GM12878 (cell line): ENCODE measurements at regions not wholly inside any gene's neighbourhood (a gene's known extent, or its start where the extent isn't known, plus 50 kb on each side); places are given as distances from the start of the nearest gene placed in this dataset.

Experiments used
- ATAC-seq: fragments of 200-7000 bp; cut with Tn5 transposase; 3 replicates; pipeline ENCODE4 v1.9.1; 2020; ENCODE audit warnings: mild to moderate bottlenecking, moderate library complexity
- BruUV-seq: library from RNA; stranded (reverse); fragments of 400-500 nt; replicated peaks from 2 replicates; lab custom pipeline; 2021; lab: Mats Ljungman, UMichigan
- CTCF ChIA-PET: fragments of 300-600 bp; sonication (Branson Sonifier 250); formaldehyde crosslinking; extraction: SDS; loops from one replicate; lab custom pipeline; 2021; ENCODE audit warnings: inconsistent platforms; lab: Yijun Ruan, JAX
- POLR2A ChIA-PET: fragments of 350-600 bp; formaldehyde crosslinking; extraction: SDS; loops from one replicate; lab custom pipeline; 2021; ENCODE audit warnings: inconsistent platforms; lab: Charles Lee
- RAD21 ChIA-PET: fragments of 300-600 bp; sonication (Branson Sonifier 250); formaldehyde crosslinking; loops from one replicate; lab custom pipeline; 2023; ENCODE audit warnings: antibody characterized with exemption; ENCODE audit not compliant: unreplicated experiment; lab: Charles Lee
- SMC1A ChIA-PET: fragments of 300-600 bp; sonication (Branson Sonifier 250); formaldehyde crosslinking; loops from one replicate; lab custom pipeline; 2023; ENCODE audit not compliant: unreplicated experiment, uncharacterized antibody; lab: Charles Lee
- DNase-seq: peaks from one replicate; pipeline ENCODE4 v3.0.0-alpha.2; 2011; ENCODE audit warnings: low read depth, low spot score
- FAIRE-seq: peaks from 3 replicates; lab custom pipeline; 2011; peaks lifted over from hg19 to GRCh38; lab: Jason Lieb, UNC
- H2AFZ ChIP-seq: 2 replicates; pipeline ENCODE4 v1.6.0; 2011; ENCODE audit warnings: low read depth, low read length, control low read depth; ENCODE audit not compliant: control insufficient read depth
- H3K27ac ChIP-seq: 2 replicates; pipeline ENCODE4 v1.5.1; 2011; ENCODE audit warnings: control low read depth; ENCODE audit not compliant: control insufficient read depth, insufficient read depth
- H3K27me3 ChIP-seq, 2 experiments: replicated peaks in 1 of 2; 2 replicates each; pipeline versions ENCODE4 v1.6.0 to v1.6.1; 2011; ENCODE audit warnings: low read length in 1 of 2; ENCODE audit not compliant: control insufficient read depth in 2 of 2, insufficient read depth in 2 of 2
- H3K36me3 ChIP-seq, 2 experiments: 2 replicates each; pipeline ENCODE4 v1.5.1; 2011; ENCODE audit warnings: low read length in 1 of 2; ENCODE audit not compliant: control insufficient read depth in 2 of 2, insufficient read depth in 2 of 2
- H3K4me1 ChIP-seq: 2 replicates; pipeline ENCODE4 v1.6.1; 2011; ENCODE audit warnings: mild to moderate bottlenecking, low read length, moderate library complexity, mixed read lengths; ENCODE audit not compliant: control insufficient read depth, insufficient read depth
- H3K4me2 ChIP-seq: 2 replicates; pipeline ENCODE4 v1.6.0; 2011; ENCODE audit warnings: control low read depth; ENCODE audit not compliant: control insufficient read depth, insufficient read depth
- H3K4me3 ChIP-seq: fragments of 200-600 bp; sonication (generic); 2 replicates; pipeline ENCODE4 v1.5.1; 2016
- H3K79me2 ChIP-seq: 2 replicates; pipeline ENCODE4 v1.6.0; 2011; ENCODE audit warnings: low read length; ENCODE audit not compliant: control insufficient read depth, insufficient read depth
- H3K9ac ChIP-seq: 2 replicates; pipeline ENCODE4 v1.8.0; 2011; ENCODE audit warnings: low read length, control low read depth, mixed read lengths; ENCODE audit not compliant: control insufficient read depth, insufficient read depth
- H3K9me3 ChIP-seq: replicated peaks from 3 replicates; pipeline ENCODE4 v1.5.1; 2011; ENCODE audit warnings: mild to moderate bottlenecking, low read length; ENCODE audit not compliant: control insufficient read depth, insufficient read depth
- H4K20me1 ChIP-seq: 2 replicates; pipeline ENCODE4 v1.6.0; 2011; ENCODE audit not compliant: control insufficient read depth, insufficient read depth
- BCL11A ChIP-seq: IDR thresholded peaks from 2 replicates; pipeline ENCODE4 v1.6.1; 2011; ENCODE audit warnings: low read depth, low read length
- EZH2 ChIP-seq: IDR thresholded peaks from 2 replicates; pipeline ENCODE4 v1.6.1; 2012; ENCODE audit warnings: low read depth, mild to moderate bottlenecking, control low read depth, inconsistent platforms, low read length, borderline replicate concordance; ENCODE audit not compliant: control insufficient read depth
- MEF2A ChIP-seq: IDR thresholded peaks from 2 replicates; pipeline ENCODE4 v1.6.1; 2011; ENCODE audit warnings: low read depth, mild to moderate bottlenecking, low read length, moderate library complexity; ENCODE audit not compliant: insufficient read depth
- POLR2AphosphoS2 ChIP-seq: IDR thresholded peaks from 2 replicates; pipeline ENCODE4 v1.6.1; 2011; ENCODE audit warnings: low read depth, mild to moderate bottlenecking, low read length, improper control_type of control experiment, moderate library complexity
- RBBP5 ChIP-seq: fragments of 200-600 bp; sonication (generic); conservative IDR thresholded peaks from 2 replicates; pipeline ENCODE4 v1.6.1; 2016
- RFX5 ChIP-seq: IDR thresholded peaks from 2 replicates; pipeline ENCODE4 v1.6.1; 2011; ENCODE audit warnings: low read depth, low read length, improper control_type of control experiment
- SREBF2 ChIP-seq: IDR thresholded peaks from 2 replicates; pipeline ENCODE4 v1.6.1; 2012; ENCODE audit warnings: mild to moderate bottlenecking, low read length
- TCF12 ChIP-seq: IDR thresholded peaks from 2 replicates; pipeline ENCODE4 v1.6.1; 2011; ENCODE audit warnings: low read depth, mild to moderate bottlenecking, low read length
- ZZZ3 ChIP-seq: IDR thresholded peaks from 2 replicates; pipeline ENCODE4 v1.6.1; 2011; ENCODE audit warnings: low read depth; ENCODE audit not compliant: control insufficient read depth, insufficient read length
- in situ Hi-C: fragments of 300-500 bp; cut with MboI; formaldehyde crosslinking; loops from 9 replicates; pipeline ENCODE4 v1.14.3; 2018; ENCODE audit warnings: mixed read lengths
- intact Hi-C: fragments of 100-400 bp; cut with micrococcal nuclease; formaldehyde crosslinking; loops from one replicate; pipeline ENCODE4 v1.14.2; 2022; ENCODE audit not compliant: unreplicated experiment
- TF ChIP-seq, protein P1 (sequence below): IDR thresholded peaks from 2 replicates; pipeline ENCODE4 v1.6.1; 2011; ENCODE audit warnings: low read depth, mild to moderate bottlenecking, low read length, moderate library complexity, borderline replicate concordance; ENCODE audit errors: extremely low read depth
- TF ChIP-seq, protein P2 (sequence below): fragments of 450-650 bp; IDR thresholded peaks from 2 replicates; pipeline ENCODE4 v1.6.1; 2014; ENCODE audit warnings: mild to moderate bottlenecking
- TF ChIP-seq, protein P3 (sequence below): fragments of 450-650 bp; IDR thresholded peaks from 2 replicates; pipeline ENCODE4 v1.6.1; 2017; ENCODE audit warnings: antibody characterized with exemption, mild to moderate bottlenecking, moderate library complexity

DNA sequence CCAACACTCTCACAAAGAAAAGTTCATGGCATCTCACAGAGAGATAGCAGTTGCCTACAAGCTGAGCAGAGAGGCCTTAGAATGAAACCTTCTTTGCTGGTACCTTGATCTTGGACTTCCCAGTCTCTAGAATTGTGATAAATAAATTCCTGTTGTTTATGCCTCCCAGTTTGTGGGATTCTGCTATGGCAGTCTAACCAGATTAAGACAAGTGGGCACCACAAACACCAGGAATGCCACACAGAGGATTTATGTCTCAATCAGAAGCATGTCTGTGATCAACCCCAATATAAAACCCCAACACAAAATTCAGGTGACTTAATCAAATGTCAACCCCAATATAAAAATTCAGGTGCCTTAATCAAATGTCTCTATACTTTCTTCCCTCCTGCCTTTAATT is 581.3 kb downstream of the XPNPEP1 start:
- ATAC-seq (no peak), DNase-seq (no peak), FAIRE-seq (no peak)
- intact Hi-C loops, result no loop called here
- Histone ChIP-seq H3K36me3 (no peaks in the 10 kb centered on the region), H3K9me3 (no peaks in the 10 kb centered on the region), H3K27ac (no peak overlapping the region), H3K27me3 (no peaks in the 10 kb centered on the region)
- ChIA-PET CTCF (no interaction called here), POLR2A (no interaction called here), RAD21 (no interaction called here)
- BruUV-seq, result no TSS peak
- TF ChIP-seq, protein P1, sequence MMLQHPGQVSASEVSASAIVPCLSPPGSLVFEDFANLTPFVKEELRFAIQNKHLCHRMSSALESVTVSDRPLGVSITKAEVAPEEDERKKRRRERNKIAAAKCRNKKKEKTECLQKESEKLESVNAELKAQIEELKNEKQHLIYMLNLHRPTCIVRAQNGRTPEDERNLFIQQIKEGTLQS, result no peak
- TF ChIP-seq MEF2A (no peak), POLR2AphosphoS2 (no peak), SREBF2 (no peak), ZZZ3 (no peak), RBBP5 (no peak), TCF12 (no peak), BCL11A (no peak), RFX5 (no peak), EZH2 (no peak)
- TF ChIP-seq, protein P2, sequence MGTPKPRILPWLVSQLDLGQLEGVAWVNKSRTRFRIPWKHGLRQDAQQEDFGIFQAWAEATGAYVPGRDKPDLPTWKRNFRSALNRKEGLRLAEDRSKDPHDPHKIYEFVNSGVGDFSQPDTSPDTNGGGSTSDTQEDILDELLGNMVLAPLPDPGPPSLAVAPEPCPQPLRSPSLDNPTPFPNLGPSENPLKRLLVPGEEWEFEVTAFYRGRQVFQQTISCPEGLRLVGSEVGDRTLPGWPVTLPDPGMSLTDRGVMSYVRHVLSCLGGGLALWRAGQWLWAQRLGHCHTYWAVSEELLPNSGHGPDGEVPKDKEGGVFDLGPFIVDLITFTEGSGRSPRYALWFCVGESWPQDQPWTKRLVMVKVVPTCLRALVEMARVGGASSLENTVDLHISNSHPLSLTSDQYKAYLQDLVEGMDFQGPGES, result no peak
- TF ChIP-seq, protein P3, sequence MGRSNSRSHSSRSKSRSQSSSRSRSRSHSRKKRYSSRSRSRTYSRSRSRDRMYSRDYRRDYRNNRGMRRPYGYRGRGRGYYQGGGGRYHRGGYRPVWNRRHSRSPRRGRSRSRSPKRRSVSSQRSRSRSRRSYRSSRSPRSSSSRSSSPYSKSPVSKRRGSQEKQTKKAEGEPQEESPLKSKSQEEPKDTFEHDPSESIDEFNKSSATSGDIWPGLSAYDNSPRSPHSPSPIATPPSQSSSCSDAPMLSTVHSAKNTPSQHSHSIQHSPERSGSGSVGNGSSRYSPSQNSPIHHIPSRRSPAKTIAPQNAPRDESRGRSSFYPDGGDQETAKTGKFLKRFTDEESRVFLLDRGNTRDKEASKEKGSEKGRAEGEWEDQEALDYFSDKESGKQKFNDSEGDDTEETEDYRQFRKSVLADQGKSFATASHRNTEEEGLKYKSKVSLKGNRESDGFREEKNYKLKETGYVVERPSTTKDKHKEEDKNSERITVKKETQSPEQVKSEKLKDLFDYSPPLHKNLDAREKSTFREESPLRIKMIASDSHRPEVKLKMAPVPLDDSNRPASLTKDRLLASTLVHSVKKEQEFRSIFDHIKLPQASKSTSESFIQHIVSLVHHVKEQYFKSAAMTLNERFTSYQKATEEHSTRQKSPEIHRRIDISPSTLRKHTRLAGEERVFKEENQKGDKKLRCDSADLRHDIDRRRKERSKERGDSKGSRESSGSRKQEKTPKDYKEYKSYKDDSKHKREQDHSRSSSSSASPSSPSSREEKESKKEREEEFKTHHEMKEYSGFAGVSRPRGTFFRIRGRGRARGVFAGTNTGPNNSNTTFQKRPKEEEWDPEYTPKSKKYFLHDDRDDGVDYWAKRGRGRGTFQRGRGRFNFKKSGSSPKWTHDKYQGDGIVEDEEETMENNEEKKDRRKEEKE, result no peak
- TF ChIP-seq, all 136 proteins: peak for 0
- Histone ChIP-seq H3K4me1 (no peaks in the 10 kb centered on the region), H3K9ac (no peak overlapping the region), H4K20me1 (no peaks in the 10 kb centered on the region), H3K79me2 (no peaks in the 10 kb centered on the region), H3K4me3 (no peak overlapping the region), H2AFZ (no peak overlapping the region), H3K4me2 (no peak overlapping the region)
- in situ Hi-C loops, result no loop called here
- SMC1A ChIA-PET, result no interaction called here
